Transverse colon (tissue), 3 donors: ENCODE measurements at regions not wholly inside any gene's neighbourhood (a gene's known extent, or its start where the extent isn't known, plus 50 kb on each side); places are given as distances from the start of the nearest gene placed in this dataset.

Experiments
- CTCF ChIP-seq, 5 experiments: fragments of 200-600 bp in 3 of 5; fragments of 450-650 bp in 2 of 5; sonication (generic) in 3 of 5; IDR thresholded peaks; 1 replicate in 2 of 5; 2 replicates in 3 of 5; pipeline ENCODE4 v1.5.1; 2016 to 2017; ENCODE audit warnings: antibody characterized with exemption in 5 of 5, inconsistent platforms in 3 of 5, mild to moderate bottlenecking in 2 of 5, moderate library complexity in 1 of 5
- POLR2A ChIP-seq: fragments of 450-650 bp; IDR thresholded peaks from one replicate; pipeline ENCODE4 v1.6.1; 2016; ENCODE audit warnings: antibody characterized with exemption, mild to moderate bottlenecking, moderate library complexity

- no peak for TF ChIP-seq CTCF (IDR thresholded peaks at IDR 0.05)
- TF ChIP-seq POLR2A = no peak
Measured at GRCh38 chr2:122651780-122652179, 896.3 kb downstream of the TSN start.
